Endothelial cell of umbilical vein (primary cell): ENCODE measurements at regions not wholly inside any gene's neighbourhood (a gene's known extent, or its start where the extent isn't known, plus 50 kb on each side); places are given as distances from the start of the nearest gene placed in this dataset.
"Not testable (repeated sequence)": the region's sequence is repeated elsewhere in the genome, so short reads cannot be mapped to it uniquely, and the experiment has no call there.

Experiments used
- BruUV-seq: library from RNA; stranded (reverse); fragments of 400-500 nt; replicated peaks from 2 replicates; lab custom pipeline; 2021; lab: Mats Ljungman, UMichigan
- CTCF ChIA-PET: fragments of 300-600, 350-600 bp; sonication (Branson Sonifier 250); formaldehyde crosslinking; loops from one replicate; lab custom pipeline; 2021; ENCODE audit warnings: antibody characterized with exemption, inconsistent platforms; lab: Charles Lee
- POLR2A ChIA-PET: fragments of 300-600, 350-600 bp; sonication (Branson Sonifier 250); formaldehyde crosslinking; loops from one replicate; lab custom pipeline; 2021; ENCODE audit warnings: antibody characterized with exemption, inconsistent platforms; lab: Charles Lee
- DNase-seq: peaks from one replicate; pipeline ENCODE4 v3.0.0-alpha.2; 2011; ENCODE audit warnings: low read depth, low spot score
- FAIRE-seq: peaks from 2 replicates; lab custom pipeline; 2011; peaks lifted over from hg19 to GRCh38; lab: Jason Lieb, UNC
- H2AFZ ChIP-seq: 2 replicates; pipeline ENCODE4 v1.6.0; 2012; ENCODE audit warnings: low read depth, low read length, control low read depth, inconsistent platforms
- H3K27ac ChIP-seq: 2 replicates; pipeline ENCODE4 v1.5.1; 2011; ENCODE audit warnings: low read depth, mild to moderate bottlenecking, control low read depth, low read length, moderate library complexity; ENCODE audit not compliant: insufficient read depth
- H3K27me3 ChIP-seq, 2 experiments: 2 replicates each; pipeline versions ENCODE4 v1.6.0 to v1.6.1; 2011; ENCODE audit warnings: low read length in 2 of 2, mixed read lengths in 1 of 2; ENCODE audit not compliant: control insufficient read depth in 2 of 2, insufficient read depth in 2 of 2
- H3K36me3 ChIP-seq, 2 experiments: 2 replicates in 1 of 2; 3 replicates in 1 of 2; pipeline ENCODE4 v1.5.1; 2011; ENCODE audit warnings: low read length in 2 of 2, mild to moderate bottlenecking in 1 of 2, moderate library complexity in 1 of 2; ENCODE audit not compliant: control insufficient read depth in 2 of 2, insufficient read depth in 2 of 2; ENCODE audit errors: extremely low read depth in 1 of 2
- H3K4me1 ChIP-seq: 3 replicates; pipeline ENCODE4 v1.5.1; 2011; ENCODE audit warnings: mild to moderate bottlenecking, low read length; ENCODE audit not compliant: control insufficient read depth, insufficient read depth; ENCODE audit errors: extremely low read depth
- H3K4me2 ChIP-seq: 2 replicates; pipeline ENCODE4 v1.6.1; 2011; ENCODE audit warnings: low read length, control low read depth, mixed read lengths; ENCODE audit not compliant: insufficient read depth
- H3K4me3 ChIP-seq, 3 experiments: fragments of 200-600 bp in 1 of 3; sonication (generic), shearing (Covaris generic) in 1 of 3; replicated peaks in 1 of 3; 2 replicates each; pipeline ENCODE4 v1.5.1; 2011 to 2016; ENCODE audit warnings: control low read depth in 3 of 3, low read length in 3 of 3, mild to moderate bottlenecking in 2 of 3, inconsistent platforms in 1 of 3, low read depth in 1 of 3, moderate library complexity in 1 of 3; ENCODE audit not compliant: insufficient read depth in 1 of 3
- H3K79me2 ChIP-seq: 2 replicates; pipeline ENCODE4 v1.6.0; 2012; ENCODE audit warnings: low read length, inconsistent platforms; ENCODE audit not compliant: control insufficient read depth, insufficient read depth
- H3K9ac ChIP-seq: replicated peaks from 2 replicates; pipeline ENCODE3; 2011; ENCODE audit warnings: low read length, control low read depth; ENCODE audit not compliant: insufficient read depth; ENCODE audit errors: extremely low read depth
- H3K9me1 ChIP-seq: replicated peaks from 3 replicates; pipeline ENCODE4 v1.6.0; 2011; ENCODE audit warnings: mild to moderate bottlenecking, low read length; ENCODE audit not compliant: control insufficient read depth, insufficient read depth; ENCODE audit errors: extremely low read depth
- H3K9me3 ChIP-seq: replicated peaks from 2 replicates; pipeline ENCODE4 v1.5.1; 2012; ENCODE audit warnings: low read length, inconsistent platforms; ENCODE audit not compliant: control insufficient read depth, insufficient read depth
- H4K20me1 ChIP-seq: replicated peaks from 2 replicates; pipeline ENCODE3; 2011; ENCODE audit warnings: mild to moderate bottlenecking, low read length; ENCODE audit not compliant: control insufficient read depth, insufficient read depth; ENCODE audit errors: extremely low read depth
- FOS ChIP-seq: IDR thresholded peaks from 2 replicates; pipeline ENCODE4 v1.6.1; 2011; ENCODE audit warnings: mild to moderate bottlenecking, low read length, moderate library complexity, borderline replicate concordance; ENCODE audit not compliant: insufficient read depth
- JUN ChIP-seq: IDR thresholded peaks from 2 replicates; pipeline ENCODE4 v1.6.1; 2011; ENCODE audit warnings: borderline replicate concordance, low read depth; ENCODE audit not compliant: insufficient read length, insufficient read depth
- MYC ChIP-seq: IDR thresholded peaks from one replicate; pipeline ENCODE4 v1.6.1; 2011; ENCODE audit warnings: mild to moderate bottlenecking, low read depth, low read length
- dilution Hi-C: fragments of 300-500 bp; cut with MboI; formaldehyde crosslinking; loops from one replicate; pipeline ENCODE4 v1.15.0; 2019; ENCODE audit warnings: low sequenced_read_pairs; ENCODE audit not compliant: extremely low pct_ligation_motif_present
- intact Hi-C: fragments of 100-400 bp; cut with micrococcal nuclease; formaldehyde crosslinking; loops from one replicate; pipeline ENCODE4 v1.10.0; 2022

GRCh38 chr17:27365329-27365945 lies 71.5 kb downstream of the WSB1 start:
- H3K27ac ChIP-seq, H4K20me1 ChIP-seq, H3K79me2 ChIP-seq, H3K4me1 ChIP-seq, dilution Hi-C loops, DNase-seq, H3K27me3 ChIP-seq, POLR2A ChIA-PET, intact Hi-C loops, BruUV-seq, H3K4me2 ChIP-seq, H3K9me3 ChIP-seq, H2AFZ ChIP-seq, FAIRE-seq, H3K4me3 ChIP-seq, H3K9ac ChIP-seq, H3K9me1 ChIP-seq, H3K36me3 ChIP-seq: not testable (repeated sequence)
- CTCF ChIA-PET = interaction anchor here (1.1 to 3.0 kb wide), 3 partner anchors 11 to 234 kb away, joined by 3 to 9 read pairs (median 7); no protein-coding TSS in a partner anchor

DNA sequence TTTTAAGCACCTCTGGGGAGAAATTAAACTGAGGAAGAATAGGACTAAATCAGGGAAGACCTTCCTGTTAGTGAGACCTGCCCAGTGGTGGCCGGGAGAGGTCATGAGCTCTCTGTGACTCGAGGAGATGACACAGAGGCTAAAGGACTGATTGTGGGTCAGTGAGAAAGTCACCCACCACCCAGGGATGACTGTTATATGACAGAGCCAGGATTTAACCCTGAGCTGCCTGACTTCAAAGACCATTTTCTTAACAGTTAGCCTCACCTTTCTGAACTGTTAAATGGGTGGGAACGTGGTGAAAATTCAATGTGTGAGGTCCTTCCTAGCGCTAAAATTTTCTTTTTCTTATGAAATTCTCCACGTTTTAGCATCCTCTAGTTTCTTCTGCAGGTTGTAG lies 72.5 kb downstream of the WSB1 start:
- no peak for FAIRE-seq
- intact Hi-C loops (no loop called here), dilution Hi-C loops (no loop called here)
- no peak overlapping the region for H2AFZ ChIP-seq
- ChIA-PET CTCF (interaction anchor here (1.0 to 3.0 kb wide), 3 partner anchors 12 to 233 kb away, joined by 3 to 9 read pairs (median 7); no protein-coding TSS in a partner anchor), POLR2A (no interaction called here)
- no peaks in the 10 kb centered on the region for H3K9me1 ChIP-seq
- no peaks in the 10 kb centered on the region for H3K9me3 ChIP-seq
- H3K27ac ChIP-seq = no peak overlapping the region
- BruUV-seq = no TSS peak
- no peaks in the 10 kb centered on the region for H4K20me1 ChIP-seq
- no peaks in the 10 kb centered on the region for H3K27me3 ChIP-seq
- no peaks in the 10 kb centered on the region for H3K4me1 ChIP-seq
- H3K4me3 ChIP-seq = no peak overlapping the region
- H3K4me2 ChIP-seq = no peak overlapping the region
- no peaks in the 10 kb centered on the region for H3K36me3 ChIP-seq
- no peak for DNase-seq
- no peak overlapping the region for H3K9ac ChIP-seq
- TF ChIP-seq JUN (no peak), FOS (no peak), MYC (no peak)
- H3K79me2 ChIP-seq = no peaks in the 10 kb centered on the region
